ENCODE measurements at regions not wholly inside any gene's neighbourhood (a gene's known extent, or its start where the extent isn't known, plus 50 kb on each side); places are given as distances from the start of the nearest gene placed in this dataset.

GRCh38 chr6:94501516-94501915 lies 1075.8 kb upstream of the MANEA start:
- TF ChIP-seq CTCF (conservative IDR thresholded peaks at IDR 0.05; ENCODE audit: control insufficient read depth, insufficient read depth, low read depth, low read length), result no peak
- DNase-seq (ENCODE audit: low read depth), result no peak
- no peak overlapping the region for H3K4me3 ChIP-seq (ENCODE audit: control insufficient read depth, low read depth, low read length)

DNA sequence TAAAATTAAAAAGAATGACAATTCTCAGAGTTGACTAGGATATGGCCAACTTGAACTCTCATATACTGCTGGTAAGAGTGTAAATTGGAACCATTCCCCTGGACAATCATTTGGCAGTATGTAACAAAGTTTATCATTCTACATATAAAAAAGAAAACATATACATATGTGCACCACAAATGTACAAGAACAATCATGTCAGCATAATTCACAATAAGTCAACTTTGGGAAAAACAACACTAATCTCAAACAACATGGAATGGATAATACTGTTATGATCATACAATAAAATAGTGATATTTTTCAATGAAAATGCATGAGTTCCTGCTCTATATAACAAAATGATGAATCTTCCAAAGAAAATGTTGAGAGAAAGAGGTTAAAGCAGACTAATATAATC lies 1078.7 kb upstream of the EPHA7 start:
- DNase-seq (ENCODE audit: low read depth), result no peak
- no peak overlapping the region for H3K4me3 ChIP-seq (ENCODE audit: control insufficient read depth, low read depth, low read length)
- TF ChIP-seq CTCF (conservative IDR thresholded peaks at IDR 0.05; ENCODE audit: control insufficient read depth, insufficient read depth, low read depth, low read length), result no peak

- no peak for DNase-seq (ENCODE audit: low read depth)
- no peak overlapping the region for H3K4me3 ChIP-seq (ENCODE audit: control insufficient read depth, low read depth, low read length)
- TF ChIP-seq CTCF (conservative IDR thresholded peaks at IDR 0.05; ENCODE audit: control insufficient read depth, insufficient read depth, low read depth, low read length), result no peak
Observed at GRCh38 chr6:94494500-94494899, 1075.1 kb upstream of the EPHA7 start.

DNA sequence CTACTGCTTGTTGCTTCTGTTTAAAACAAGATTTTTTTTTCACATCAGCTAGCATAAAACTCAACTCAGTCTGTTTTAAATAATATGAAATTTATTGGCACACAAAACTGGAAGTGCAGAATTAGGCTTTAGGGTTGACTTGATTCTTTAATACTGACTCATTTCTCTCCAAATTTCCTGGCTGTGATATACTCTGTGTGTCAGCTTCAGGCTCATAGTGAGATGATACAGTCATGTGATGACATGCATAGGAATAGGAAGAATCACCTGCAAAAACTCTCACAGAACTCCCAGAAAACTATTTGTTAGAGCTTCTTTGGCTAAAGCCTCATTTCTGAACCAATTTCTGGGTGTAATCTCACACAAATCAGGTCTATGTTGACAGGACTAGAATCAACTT lies 1068.0 kb upstream of the EPHA7 start:
- TF ChIP-seq CTCF (conservative IDR thresholded peaks at IDR 0.05; ENCODE audit: control insufficient read depth, insufficient read depth, low read depth, low read length), result no peak

DNA sequence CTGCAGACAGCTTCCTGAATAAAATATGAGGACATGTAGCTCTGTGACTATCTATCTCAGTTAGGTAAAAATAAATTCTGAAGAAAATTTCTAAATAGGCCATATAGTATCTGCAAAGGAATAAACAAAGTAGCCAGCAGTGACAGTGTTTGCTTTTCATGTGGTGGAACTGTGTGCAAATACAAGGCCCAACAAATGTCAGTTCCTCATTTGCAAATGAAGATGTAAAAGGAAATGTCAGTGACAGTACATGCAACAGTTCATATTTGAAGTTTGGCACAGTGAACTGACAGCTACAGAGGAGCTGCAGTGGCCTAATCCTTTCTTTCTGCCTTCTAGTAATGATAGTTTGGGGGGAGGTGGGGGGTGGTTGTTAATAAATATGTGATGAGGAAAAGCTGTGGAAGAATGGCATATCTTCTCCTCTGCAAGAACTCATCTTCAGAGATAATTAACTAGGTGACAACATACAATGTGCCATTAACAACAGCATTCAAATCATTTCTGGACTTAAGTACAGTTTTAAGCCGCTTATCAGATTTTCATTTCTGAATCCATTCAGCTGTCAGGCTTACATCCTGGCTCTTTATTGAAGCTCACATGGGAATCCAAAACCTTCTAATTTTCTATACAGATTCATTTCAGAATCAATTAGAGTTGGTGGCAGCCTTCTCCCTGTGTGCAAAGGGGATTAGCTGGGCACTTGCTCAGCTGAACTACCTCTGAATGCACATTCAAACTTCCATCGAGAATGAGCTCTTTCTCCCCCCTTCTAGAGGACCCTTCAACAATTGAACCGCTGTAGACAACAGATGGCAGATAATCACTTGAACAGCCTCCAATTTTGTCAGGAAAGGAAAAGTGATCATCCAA lies 1059.0 kb upstream of the EPHA7 start:
- no peak for DNase-seq (ENCODE audit: low read depth)
- H3K4me3 ChIP-seq (ENCODE audit: control insufficient read depth, low read depth, low read length), result no peak overlapping the region
- TF ChIP-seq CTCF (conservative IDR thresholded peaks at IDR 0.05; ENCODE audit: control insufficient read depth, insufficient read depth, low read depth, low read length), result no peak

More for the DNA sequence above, 1068.0 kb upstream of the EPHA7 start:
- no peak overlapping the region for H3K4me3 ChIP-seq (ENCODE audit: control insufficient read depth, low read depth, low read length)
- DNase-seq (ENCODE audit: low read depth), result no peak

- no peak overlapping the region for H3K4me3 ChIP-seq (ENCODE audit: control insufficient read depth, low read depth, low read length)
- TF ChIP-seq CTCF (conservative IDR thresholded peaks at IDR 0.05; ENCODE audit: control insufficient read depth, insufficient read depth, low read depth, low read length), result no peak
- DNase-seq (ENCODE audit: low read depth), result no peak
Observed at GRCh38 chr6:94468830-94469229, 1049.5 kb upstream of the EPHA7 start.

Data from fibroblast of mammary gland (primary cell).